Endodermal cell (in vitro differentiated cells): ENCODE measurements at regions not wholly inside any gene's neighbourhood (a gene's known extent, or its start where the extent isn't known, plus 50 kb on each side); places are given as distances from the start of the nearest gene placed in this dataset.

Experiments
- DNase-seq: peaks from one replicate; pipeline ENCODE4 v3.0.0-alpha.2; 2017
- H3K27ac ChIP-seq: 2 replicates; pipeline ENCODE4 v1.5.1; 2013; ENCODE audit warnings: mild to moderate bottlenecking, low read depth, low read length, moderate library complexity
- H3K27me3 ChIP-seq: 2 replicates; pipeline ENCODE4 v1.6.1; 2013; ENCODE audit warnings: mild to moderate bottlenecking, low read length, moderate library complexity; ENCODE audit not compliant: insufficient read depth, control insufficient read depth, poor library complexity, severe bottlenecking
- H3K36me3 ChIP-seq: 2 replicates; pipeline ENCODE4 v1.7.0; 2013; ENCODE audit warnings: mild to moderate bottlenecking, low read length, moderate library complexity; ENCODE audit not compliant: control insufficient read depth, insufficient read depth
- H3K4me1 ChIP-seq: one replicate; pipeline ENCODE4 v1.7.0; 2013; ENCODE audit warnings: low read length; ENCODE audit not compliant: control insufficient read depth, insufficient read depth
- H3K4me3 ChIP-seq: 2 replicates; pipeline ENCODE4 v1.5.1; 2013; ENCODE audit warnings: mild to moderate bottlenecking, low read length, moderate library complexity
- H3K9ac ChIP-seq: 2 replicates; pipeline ENCODE4 v1.6.1; 2013; ENCODE audit warnings: mild to moderate bottlenecking, low read length, moderate library complexity; ENCODE audit not compliant: poor library complexity, severe bottlenecking; ENCODE audit errors: extremely low read depth
- H3K9me3 ChIP-seq: 2 replicates; pipeline ENCODE4 v1.6.1; 2013; ENCODE audit warnings: mild to moderate bottlenecking, low read length, moderate library complexity; ENCODE audit not compliant: control insufficient read depth
- H3K27ac Mint-ChIP-seq: 2 replicates; pipeline ENCODE4 v1.8.0; 2020; ENCODE audit warnings: mixed read lengths
- H3K27me3 Mint-ChIP-seq: 2 replicates; pipeline ENCODE4 v1.8.0; 2021; ENCODE audit warnings: mild to moderate bottlenecking, mixed read lengths; ENCODE audit not compliant: insufficient read depth
- H3K36me3 Mint-ChIP-seq: 2 replicates; pipeline ENCODE4 v1.8.0; 2020; ENCODE audit warnings: low read depth, mixed read lengths
- H3K4me1 Mint-ChIP-seq: 2 replicates; pipeline ENCODE4 v1.8.0; 2020; ENCODE audit warnings: mixed read lengths
- H3K4me3 Mint-ChIP-seq: 2 replicates; pipeline ENCODE4 v1.8.0; 2020; ENCODE audit warnings: mild to moderate bottlenecking, moderate library complexity, mixed read lengths
- H3K9me3 Mint-ChIP-seq: 2 replicates; pipeline ENCODE4 v1.8.0; 2020; ENCODE audit warnings: mild to moderate bottlenecking, mixed read lengths
- CTCF ChIP-seq: fragments of 200-600 bp; sonication (generic); conservative IDR thresholded peaks from 2 replicates; pipeline ENCODE4 v1.5.0; 2021; ENCODE audit warnings: antibody characterized with exemption, mild to moderate bottlenecking
- WGBS, 2 experiments: methylation state at CpG; one replicate each; pipeline versions ENCODE4 v1.1.5 to v1.1.7; 2013; ENCODE audit warnings: missing lambda C conversion rate in 2 of 2, mixed read lengths in 1 of 2; ENCODE audit not compliant: insufficient coverage in 1 of 2, insufficient read length in 1 of 2; 5-methylcytosine and 5-hydroxymethylcytosine counted together

- no peaks in the 10 kb centered on the region for H3K36me3 ChIP-seq
- peaks cover 4% of the 10 kb centered on the region for H3K9me3 ChIP-seq
- Mint-ChIP-seq H3K36me3 (no peaks in the 10 kb centered on the region), H3K27me3 (no peaks in the 10 kb centered on the region), H3K4me3 (no peak overlapping the region), H3K9me3 (no peaks in the 10 kb centered on the region), H3K4me1 (peaks cover 5% of the 10 kb centered on the region), H3K27ac (no peak overlapping the region)
- peaks cover 5% of the 10 kb centered on the region for H3K27me3 ChIP-seq
- DNase-seq = no peak
- H3K4me1 ChIP-seq = no peaks in the 10 kb centered on the region
- TF ChIP-seq CTCF = no peak
- H3K27ac ChIP-seq = no peak overlapping the region
- H3K9ac ChIP-seq = no peak overlapping the region
- 0% methylated on average over 1 of the region's 1 CpG for WGBS, 2 experiments
- no peak overlapping the region for H3K4me3 ChIP-seq
These were observed 96.3 kb downstream of the FAM76B start for GRCh38 chr11:95693298-95693697.

DNA sequence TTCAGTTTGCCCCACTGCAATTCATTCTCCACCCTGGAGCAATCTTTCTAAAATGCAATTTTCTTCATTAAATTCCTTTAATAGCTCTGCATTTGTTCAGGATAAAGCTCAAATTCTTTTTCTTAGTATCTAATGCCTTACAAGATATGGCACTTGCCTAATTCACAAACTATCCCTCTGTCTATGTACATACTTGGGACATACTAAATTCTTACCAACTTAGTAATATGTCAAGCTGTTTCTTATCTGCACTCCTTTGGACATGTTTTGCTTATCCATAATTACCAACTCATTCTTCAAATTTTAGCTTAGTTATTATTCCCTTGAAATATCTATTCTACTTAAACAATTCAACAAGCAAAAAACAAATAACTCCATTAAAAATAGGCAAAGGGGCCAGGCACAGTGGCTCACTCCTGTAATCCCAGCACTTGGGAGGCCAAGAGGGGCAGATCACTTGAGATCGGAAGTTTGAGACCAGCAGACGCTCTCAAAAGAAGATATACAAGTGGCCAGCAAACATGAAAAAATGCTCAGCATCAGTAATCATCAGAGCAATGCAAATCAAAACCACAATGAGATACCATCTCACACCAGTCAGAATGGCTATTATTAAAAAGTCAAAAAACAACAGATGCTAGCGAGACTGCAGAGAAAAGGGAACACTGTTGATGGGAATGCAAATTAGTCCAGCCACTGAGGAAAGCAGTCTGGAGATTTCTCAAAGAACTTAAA, 96.9 kb downstream of the FAM76B start:
- H3K4me1 ChIP-seq = no peaks in the 10 kb centered on the region
- Mint-ChIP-seq H3K27ac (no peak overlapping the region), H3K4me1 (no peaks in the 10 kb centered on the region), H3K4me3 (no peak overlapping the region), H3K27me3 (no peaks in the 10 kb centered on the region), H3K36me3 (no peaks in the 10 kb centered on the region), H3K9me3 (no peaks in the 10 kb centered on the region)
- H3K36me3 ChIP-seq = no peaks in the 10 kb centered on the region
- peaks cover 4% of the 10 kb centered on the region for H3K9me3 ChIP-seq
- no peak overlapping the region for H3K27ac ChIP-seq
- WGBS, 2 experiments = 88 to 94% methylated on average over 3 of the region's 3 CpGs
- H3K27me3 ChIP-seq = peaks cover 5% of the 10 kb centered on the region
- H3K4me3 ChIP-seq = no peak overlapping the region
- no peak overlapping the region for H3K9ac ChIP-seq
- no peak for TF ChIP-seq CTCF
- DNase-seq = no peak

- no peak overlapping the region for H3K9ac ChIP-seq
- Mint-ChIP-seq H3K4me3 (no peak overlapping the region), H3K9me3 (no peaks in the 10 kb centered on the region), H3K4me1 (no peaks in the 10 kb centered on the region), H3K27me3 (no peaks in the 10 kb centered on the region), H3K36me3 (no peaks in the 10 kb centered on the region), H3K27ac (no peak overlapping the region)
- H3K27ac ChIP-seq = no peak overlapping the region
- DNase-seq = no peak
- WGBS, 2 experiments = 92 to 95% methylated on average over 2 to 3 of the region's 3 CpGs
- H3K36me3 ChIP-seq = no peaks in the 10 kb centered on the region
- peaks cover 5% of the 10 kb centered on the region for H3K27me3 ChIP-seq
- peaks cover 4% of the 10 kb centered on the region for H3K9me3 ChIP-seq
- no peaks in the 10 kb centered on the region for H3K4me1 ChIP-seq
- no peak for TF ChIP-seq CTCF
- H3K4me3 ChIP-seq = no peak overlapping the region
These were observed 99.5 kb downstream of the FAM76B start for GRCh38 chr11:95690100-95690499.
